Mucosa of gallbladder (tissue), 1 donor: ENCODE measurements at regions not wholly inside any gene's neighbourhood (a gene's known extent, or its start where the extent isn't known, plus 50 kb on each side); places are given as distances from the start of the nearest gene placed in this dataset.

ENCODE experiments used
- DNase-seq: peaks from one replicate; pipeline ENCODE4 v3.0.0-alpha.2; 2020; ENCODE audit warnings: low spot score
- donor health status: DM: no; HTN: no; CAD: no.

GRCh38 chr5:169354263-169354662 is 53.3 kb upstream of the SLIT3 start:
- DNase-seq = no peak

- no peak for DNase-seq
These were observed 52.0 kb upstream of the SLIT3 start for GRCh38 chr5:169352901-169353300.

GRCh38 chr5:169351721-169352120 is 50.8 kb upstream of the SLIT3 start:
- no peak for DNase-seq

- peak; percentile 19 for DNase-seq
These were observed 49.9 kb upstream of the SLIT3 start for GRCh38 chr5:169350759-169351240.
